Femur (tissue), 1 donor: ENCODE measurements at regions not wholly inside any gene's neighbourhood (a gene's known extent, or its start where the extent isn't known, plus 50 kb on each side); places are given as distances from the start of the nearest gene placed in this dataset.

Experiments
- DNase-seq: peaks from one replicate; pipeline ENCODE4 v3.0.0-alpha.2; 2017

GRCh38 chr6:30396833-30397479, 52.0 kb downstream of the RPP21 start:
- peak; percentile 77 for DNase-seq

- DNase-seq, result no peak
Measured at GRCh38 chr6:30397697-30398096, 52.7 kb downstream of the RPP21 start.

GRCh38 chr6:30399390-30400058, 54.6 kb downstream of the RPP21 start:
- no peak for DNase-seq

GRCh38 chr6:30405934-30406333, 61.0 kb downstream of the RPP21 start:
- DNase-seq, result no peak

GRCh38 chr6:30409184-30409583, 64.2 kb downstream of the RPP21 start:
- DNase-seq, result no peak

GRCh38 chr6:30411515-30412207, 66.7 kb downstream of the RPP21 start:
- no peak for DNase-seq

GRCh38 chr6:30418448-30418847, 70.9 kb upstream of the HLA-E start:
- DNase-seq, result no peak

GRCh38 chr6:30424549-30424948, 64.8 kb upstream of the HLA-E start:
- no peak for DNase-seq
